K562 (cell line): ENCODE measurements at regions not wholly inside any gene's neighbourhood (a gene's known extent, or its start where the extent isn't known, plus 50 kb on each side); places are given as distances from the start of the nearest gene placed in this dataset.

ENCODE experiments used
- ATAC-seq: fragments of 200-7000 bp; cut with Tn5 transposase; 3 replicates; pipeline ENCODE4 v1.9.1; 2020; ENCODE audit warnings: moderate library complexity
- BruUV-seq: library from RNA; stranded (reverse); fragments of 400-500 nt; replicated peaks from 2 replicates; lab custom pipeline; 2021; lab: Mats Ljungman, UMichigan
- CTCF ChIA-PET: fragments of 300-600 bp; formaldehyde crosslinking; extraction: SDS; loops from one replicate; lab custom pipeline; 2021; ENCODE audit warnings: low intra/inter-chr PET ratio; lab: Yijun Ruan, JAX
- POLR2A ChIA-PET: fragments of 300-600, 350-650 bp; sonication (Branson Sonifier 250); formaldehyde crosslinking; extraction: SDS; loops from one replicate; lab custom pipeline; 2021; ENCODE audit warnings: antibody characterized with exemption, inconsistent platforms; lab: Yijun Ruan, JAX
- DNase-seq, 4 experiments: peaks; one replicate each; pipeline versions ENCODE4 v3.0.0 to v3.0.0-alpha.2; 2011 to 2018; ENCODE audit warnings: low spot score in 3 of 4, mixed read lengths in 3 of 4; ENCODE audit errors: extremely low read depth in 1 of 4
- FAIRE-seq: peaks from 2 replicates; lab custom pipeline; 2011; peaks lifted over from hg19 to GRCh38; lab: Jason Lieb, UNC
- H2AFZ ChIP-seq: 2 replicates; pipeline ENCODE4 v1.6.0; 2011; ENCODE audit warnings: low read depth, low read length, control low read depth, inconsistent platforms
- H3K27ac ChIP-seq: fragments of 200-600 bp; 3 replicates; pipeline ENCODE4 v1.8.0; 2011; ENCODE audit warnings: low read depth, mild to moderate bottlenecking, control low read depth, inconsistent platforms, low read length, moderate library complexity, mixed read lengths; ENCODE audit errors: extremely low read depth
- H3K27me3 ChIP-seq, 2 experiments: fragments of 300-600 bp in 1 of 2; 2 replicates in 1 of 2; 3 replicates in 1 of 2; pipeline versions ENCODE4 v1.6.0 to v1.8.0; 2011; ENCODE audit warnings: inconsistent platforms in 2 of 2, low read length in 2 of 2, mild to moderate bottlenecking in 1 of 2, mixed read lengths in 1 of 2, moderate library complexity in 1 of 2; ENCODE audit not compliant: control insufficient read depth in 2 of 2, insufficient read depth in 2 of 2
- H3K36me3 ChIP-seq: fragments of 300-600 bp; 3 replicates; pipeline ENCODE4 v1.8.0; 2011; ENCODE audit warnings: mild to moderate bottlenecking, low read length, inconsistent platforms; ENCODE audit not compliant: control insufficient read depth, insufficient read depth
- H3K4me1 ChIP-seq, 2 experiments: fragments of 200-600 bp in 1 of 2; replicated peaks in 1 of 2; 2 replicates in 1 of 2; 3 replicates in 1 of 2; pipeline versions ENCODE4 v1.5.1 to v1.8.0; 2011; ENCODE audit warnings: inconsistent platforms in 2 of 2, low read length in 2 of 2, mild to moderate bottlenecking in 1 of 2, mixed read lengths in 1 of 2, moderate library complexity in 1 of 2; ENCODE audit not compliant: control insufficient read depth in 2 of 2, insufficient read depth in 2 of 2
- H3K4me2 ChIP-seq: 2 replicates; pipeline ENCODE4 v1.6.1; 2011; ENCODE audit warnings: low read length, control low read depth, inconsistent platforms, mixed read lengths; ENCODE audit not compliant: insufficient read depth
- H3K4me3 ChIP-seq: fragments of 200-600 bp; sonication (generic), shearing (Covaris generic); 2 replicates; pipeline ENCODE4 v1.5.1; 2016; ENCODE audit warnings: control low read depth, inconsistent platforms
- H3K79me2 ChIP-seq: fragments of 200-600 bp; 3 replicates; pipeline ENCODE4 v1.8.0; 2011; ENCODE audit warnings: low read length, inconsistent platforms; ENCODE audit not compliant: control insufficient read depth, insufficient read depth
- H3K9ac ChIP-seq, 2 experiments: 2 replicates each; pipeline versions ENCODE4 v1.6.0 to v1.6.1; 2011; ENCODE audit warnings: low read depth in 2 of 2, low read length in 2 of 2, control low read depth in 1 of 2, inconsistent platforms in 1 of 2, mild to moderate bottlenecking in 1 of 2, mixed read lengths in 1 of 2; ENCODE audit not compliant: insufficient read depth in 1 of 2
- H3K9me1 ChIP-seq: one replicate; pipeline ENCODE4 v1.6.0; 2011; ENCODE audit warnings: inconsistent platforms, mild to moderate bottlenecking, low read length, moderate library complexity; ENCODE audit not compliant: control insufficient read depth, insufficient read depth
- H3K9me3 ChIP-seq: replicated peaks from 2 replicates; pipeline ENCODE4 v1.5.1; 2011; ENCODE audit warnings: low read depth, low read length, inconsistent platforms; ENCODE audit not compliant: control insufficient read depth, insufficient read depth
- H4K20me1 ChIP-seq: replicated peaks from 2 replicates; pipeline ENCODE4 v1.6.1; 2011; ENCODE audit warnings: low read length, inconsistent platforms, mixed read lengths; ENCODE audit not compliant: control insufficient read depth, insufficient read depth
- ADNP ChIP-seq: fragments of 200-800 bp; sonication (Bioruptor generic); IDR thresholded peaks from 2 replicates; pipeline ENCODE4 v1.6.1; 2016; ENCODE audit warnings: missing genetic modification characterization, missing compliant biosample characterization
- E2F6 ChIP-seq, 2 experiments: IDR thresholded peaks; 2 replicates each; pipeline ENCODE4 v1.6.1; 2011; ENCODE audit warnings: borderline replicate concordance in 1 of 2, control low read depth in 1 of 2, low read depth in 1 of 2, low read length in 1 of 2, mild to moderate bottlenecking in 1 of 2, mixed read lengths in 1 of 2, moderate library complexity in 1 of 2; ENCODE audit not compliant: insufficient read depth in 1 of 2, insufficient read length in 1 of 2, poor library complexity in 1 of 2, severe bottlenecking in 1 of 2; ENCODE audit errors: extremely low read depth in 1 of 2
- NFIC ChIP-seq: fragments of 450-650 bp; IDR thresholded peaks from 2 replicates; pipeline ENCODE4 v1.6.1; 2017; ENCODE audit warnings: mild to moderate bottlenecking, inconsistent platforms
- PREB ChIP-seq: sonication (generic); formaldehyde crosslinking; IDR thresholded peaks from 2 replicates; pipeline ENCODE4 v1.8.1; 2023; ENCODE audit warnings: mild to moderate bottlenecking, missing genetic modification reagents
- RFX5 ChIP-seq: IDR thresholded peaks from 2 replicates; pipeline ENCODE4 v1.6.1; 2011; ENCODE audit warnings: low read depth, mild to moderate bottlenecking, improper control_type of control experiment, low read length
- ZEB2 ChIP-seq: fragments of 450-650 bp; IDR thresholded peaks from 2 replicates; pipeline ENCODE4 v1.6.1; 2016
- in situ Hi-C: fragments of 300-500 bp; cut with MboI; formaldehyde crosslinking; loops from 4 replicates; pipeline ENCODE4 v1.15.0; 2018; ENCODE audit warnings: inconsistent platforms, mixed read lengths
- intact Hi-C: fragments of 100-400 bp; cut with micrococcal nuclease; formaldehyde crosslinking; loops from 2 replicates; pipeline ENCODE4 v1.14.2; 2022

GRCh38 chr3:30428251-30428650 lies 178.2 kb upstream of the TGFBR2 start:
- no peak for ATAC-seq
- no peak overlapping the region for H3K4me3 ChIP-seq
- no peaks in the 10 kb centered on the region for H3K9me1 ChIP-seq
- in situ Hi-C loops = no loop called here
- H3K9me3 ChIP-seq = 0 out of 2 replicates have a peak, but pooled peaks cover 1% of the 10 kb centered on the region
- no peaks in the 10 kb centered on the region for H3K36me3 ChIP-seq
- no peak for FAIRE-seq
- H3K27me3 ChIP-seq = no peaks in the 10 kb centered on the region
- no peak for TF ChIP-seq PREB
- TF ChIP-seq ADNP = no peak
- TF ChIP-seq ZEB2 = no peak
- TF ChIP-seq RFX5 = no peak
- no peak for TF ChIP-seq E2F6 (IDR thresholded peaks at IDR 0.05; ENCODE audit: borderline replicate concordance in 1 of 2, extremely low read depth in 1 of 2, insufficient read depth in 1 of 2, insufficient read length in 1 of 2, low read depth in 1 of 2, low read length in 1 of 2, poor library complexity in 1 of 2, severe bottlenecking in 1 of 2)
- no peak for TF ChIP-seq NFIC
- TF ChIP-seq, all 486 proteins: peak for 0
- DNase-seq = no peak
- ChIA-PET POLR2A (no interaction called here), CTCF (no interaction called here)
- Histone ChIP-seq H2AFZ (no peak overlapping the region), H3K9ac (no peak overlapping the region), H3K79me2 (no peaks in the 10 kb centered on the region), H3K4me1 (no peaks in the 10 kb centered on the region), H3K4me2 (no peak overlapping the region), H4K20me1 (no peaks in the 10 kb centered on the region), H3K27ac (no peak overlapping the region)
- BruUV-seq = no TSS peak
- intact Hi-C loops = no loop called here
